ENCODE measurements at regions not wholly inside any gene's neighbourhood (a gene's known extent, or its start where the extent isn't known, plus 50 kb on each side); places are given as distances from the start of the nearest gene placed in this dataset.
"Not testable (repeated sequence)": the region's sequence is repeated elsewhere in the genome, so short reads cannot be mapped to it uniquely, and the experiment has no call there.

GRCh38 chr4:38414410-38414809 lies 249.6 kb upstream of the KLF3 start:
- H3K9me3 ChIP-seq (ENCODE audit: insufficient read depth, low read depth, low read length) = no peaks in the 10 kb centered on the region
- H3K27me3 ChIP-seq (ENCODE audit: insufficient read depth, low read length) = no peaks in the 10 kb centered on the region
- H3K9ac ChIP-seq (ENCODE audit: low read depth, low read length) = no peak overlapping the region
- H3K27ac ChIP-seq (ENCODE audit: low read length) = no peak overlapping the region
- no peak overlapping the region for H3K4me3 ChIP-seq (ENCODE audit: low read length)
- no peaks in the 10 kb centered on the region for H3K36me3 ChIP-seq (ENCODE audit: insufficient read depth, low read depth, low read length)
- no peaks in the 10 kb centered on the region for H3K4me1 ChIP-seq (ENCODE audit: insufficient read depth, low read length)

DNA sequence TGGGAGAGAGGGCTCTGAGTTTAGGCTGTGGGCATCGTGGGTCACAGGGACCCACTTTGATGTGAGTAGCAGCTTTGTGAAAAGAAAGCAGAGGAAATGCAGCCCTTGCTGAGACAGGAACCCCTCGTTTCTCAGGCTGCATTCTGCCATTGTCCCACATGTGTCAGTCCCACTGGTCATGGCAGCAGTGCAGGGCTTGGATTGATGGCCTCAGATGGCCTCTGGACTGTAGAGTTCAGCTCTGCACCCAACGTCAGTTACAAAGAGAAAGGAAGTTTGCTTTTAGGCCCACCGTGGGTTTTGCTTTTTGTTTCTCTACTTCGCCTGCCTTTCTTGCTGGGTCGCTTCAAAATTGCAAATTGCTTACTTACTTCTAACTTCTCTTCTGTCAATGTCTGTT lies 248.3 kb upstream of the KLF3 start:
- Histone ChIP-seq H3K27ac (ENCODE audit: low read length) (no peak overlapping the region), H3K27me3 (ENCODE audit: insufficient read depth, low read length) (no peaks in the 10 kb centered on the region), H3K4me1 (ENCODE audit: insufficient read depth, low read length) (no peaks in the 10 kb centered on the region), H3K9me3 (ENCODE audit: insufficient read depth, low read depth, low read length) (no peaks in the 10 kb centered on the region), H3K36me3 (ENCODE audit: insufficient read depth, low read depth, low read length) (no peaks in the 10 kb centered on the region), H3K4me3 (ENCODE audit: low read length) (no peak overlapping the region), H3K9ac (ENCODE audit: low read depth, low read length) (no peak overlapping the region)

GRCh38 chr4:38416450-38417014 lies 247.5 kb upstream of the KLF3 start:
- H3K9me3 ChIP-seq (ENCODE audit: insufficient read depth, low read depth, low read length) = no peaks in the 10 kb centered on the region
- H3K27me3 ChIP-seq (ENCODE audit: insufficient read depth, low read length) = no peaks in the 10 kb centered on the region
- H3K4me1 ChIP-seq (ENCODE audit: insufficient read depth, low read length) = no peaks in the 10 kb centered on the region
- no peak overlapping the region for H3K4me3 ChIP-seq (ENCODE audit: low read length)
- no peak overlapping the region for H3K9ac ChIP-seq (ENCODE audit: low read depth, low read length)
- no peaks in the 10 kb centered on the region for H3K36me3 ChIP-seq (ENCODE audit: insufficient read depth, low read depth, low read length)
- no peak overlapping the region for H3K27ac ChIP-seq (ENCODE audit: low read length)

DNA sequence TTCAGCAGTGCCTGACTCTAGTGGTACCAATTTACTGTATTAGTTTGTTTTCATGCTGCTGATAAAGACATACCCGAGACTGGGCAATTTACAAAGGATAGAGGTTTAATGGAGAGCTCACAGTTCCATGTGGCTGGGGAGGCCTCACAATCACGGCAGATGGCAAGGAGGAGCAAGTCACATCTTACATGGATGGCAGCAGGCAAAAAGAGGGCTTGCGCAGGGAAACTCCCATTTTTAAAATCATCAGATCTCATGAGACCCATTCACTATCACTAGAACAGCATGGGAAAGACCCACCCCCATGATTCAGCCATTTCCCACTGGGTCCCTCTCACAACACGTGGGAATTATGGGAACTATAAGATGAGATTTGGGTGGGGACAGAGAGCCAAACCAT lies 243.7 kb upstream of the KLF3 start:
- H3K4me3 ChIP-seq (ENCODE audit: low read length); H3K27me3 ChIP-seq (ENCODE audit: insufficient read depth, low read length); H3K36me3 ChIP-seq (ENCODE audit: insufficient read depth, low read depth, low read length); H3K9ac ChIP-seq (ENCODE audit: low read depth, low read length); H3K9me3 ChIP-seq (ENCODE audit: insufficient read depth, low read depth, low read length); H3K27ac ChIP-seq (ENCODE audit: low read length): not testable (repeated sequence)
- H3K4me1 ChIP-seq (ENCODE audit: insufficient read depth, low read length) = peaks cover 22% of the 10 kb centered on the region; the same call in 1 of the 2 replicates

DNA sequence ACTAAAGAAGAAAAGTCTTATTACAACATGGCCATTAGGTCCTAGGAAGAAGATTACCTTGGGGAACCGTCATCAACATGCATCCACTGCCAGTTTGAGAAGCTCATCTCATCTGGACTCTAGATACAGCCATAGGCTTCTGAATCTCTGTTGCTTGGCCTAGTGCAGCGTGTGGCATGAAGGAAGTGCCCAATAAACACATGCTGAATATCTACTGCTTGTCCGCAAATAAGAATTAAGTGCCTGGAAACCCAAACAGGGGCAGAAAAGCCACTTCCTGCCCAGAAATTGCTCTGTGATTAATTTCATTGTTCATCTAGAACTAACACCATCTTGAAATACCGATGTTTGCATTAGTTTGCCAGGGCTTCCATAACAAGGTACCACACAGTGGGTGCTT lies 241.1 kb upstream of the KLF3 start:
- no peaks in the 10 kb centered on the region for H3K27me3 ChIP-seq (ENCODE audit: insufficient read depth, low read length)
- no peak overlapping the region for H3K27ac ChIP-seq (ENCODE audit: low read length)
- no peak overlapping the region for H3K9ac ChIP-seq (ENCODE audit: low read depth, low read length)
- no peaks in the 10 kb centered on the region for H3K9me3 ChIP-seq (ENCODE audit: insufficient read depth, low read depth, low read length)
- H3K4me3 ChIP-seq (ENCODE audit: low read length) = no peak overlapping the region
- H3K4me1 ChIP-seq (ENCODE audit: insufficient read depth, low read length) = peaks cover 23% of the 10 kb centered on the region; the same call in 1 of the 2 replicates
- no peaks in the 10 kb centered on the region for H3K36me3 ChIP-seq (ENCODE audit: insufficient read depth, low read depth, low read length)

GRCh38 chr4:38424151-38424871 lies 239.7 kb upstream of the KLF3 start:
- peak overlapping the region; percentile 8; the same call in 1 of the 2 replicates for H3K9ac ChIP-seq (ENCODE audit: low read depth, low read length)
- no peak overlapping the region for H3K27ac ChIP-seq (ENCODE audit: low read length)
- H3K36me3 ChIP-seq (ENCODE audit: insufficient read depth, low read depth, low read length) = no peaks in the 10 kb centered on the region
- no peaks in the 10 kb centered on the region for H3K27me3 ChIP-seq (ENCODE audit: insufficient read depth, low read length)
- H3K4me1 ChIP-seq (ENCODE audit: insufficient read depth, low read length) = peaks cover 23% of the 10 kb centered on the region; the same call in 1 of the 2 replicates
- H3K4me3 ChIP-seq (ENCODE audit: low read length) = no peak overlapping the region; the same call in 1 of the 2 replicates
- H3K9me3 ChIP-seq (ENCODE audit: insufficient read depth, low read depth, low read length) = no peaks in the 10 kb centered on the region

- no peak overlapping the region for H3K9ac ChIP-seq (ENCODE audit: low read depth, low read length)
- H3K9me3 ChIP-seq (ENCODE audit: insufficient read depth, low read depth, low read length) = no peaks in the 10 kb centered on the region
- H3K36me3 ChIP-seq (ENCODE audit: insufficient read depth, low read depth, low read length) = no peaks in the 10 kb centered on the region
- H3K27ac ChIP-seq (ENCODE audit: low read length) = no peak overlapping the region
- peaks cover 23% of the 10 kb centered on the region; the same call in 1 of the 2 replicates for H3K4me1 ChIP-seq (ENCODE audit: insufficient read depth, low read length)
- no peak overlapping the region for H3K4me3 ChIP-seq (ENCODE audit: low read length)
- no peaks in the 10 kb centered on the region for H3K27me3 ChIP-seq (ENCODE audit: insufficient read depth, low read length)
Measured at GRCh38 chr4:38426532-38426931, 237.5 kb upstream of the KLF3 start.

- Histone ChIP-seq H3K9ac (ENCODE audit: low read depth, low read length) (no peak overlapping the region), H3K27me3 (ENCODE audit: insufficient read depth, low read length) (no peaks in the 10 kb centered on the region), H3K27ac (ENCODE audit: low read length) (no peak overlapping the region), H3K4me3 (ENCODE audit: low read length) (no peak overlapping the region), H3K9me3 (ENCODE audit: insufficient read depth, low read depth, low read length) (no peaks in the 10 kb centered on the region), H3K4me1 (ENCODE audit: insufficient read depth, low read length) (no peaks in the 10 kb centered on the region), H3K36me3 (ENCODE audit: insufficient read depth, low read depth, low read length) (no peaks in the 10 kb centered on the region)
Measured at GRCh38 chr4:38430841-38431240, 233.2 kb upstream of the KLF3 start.

DNA sequence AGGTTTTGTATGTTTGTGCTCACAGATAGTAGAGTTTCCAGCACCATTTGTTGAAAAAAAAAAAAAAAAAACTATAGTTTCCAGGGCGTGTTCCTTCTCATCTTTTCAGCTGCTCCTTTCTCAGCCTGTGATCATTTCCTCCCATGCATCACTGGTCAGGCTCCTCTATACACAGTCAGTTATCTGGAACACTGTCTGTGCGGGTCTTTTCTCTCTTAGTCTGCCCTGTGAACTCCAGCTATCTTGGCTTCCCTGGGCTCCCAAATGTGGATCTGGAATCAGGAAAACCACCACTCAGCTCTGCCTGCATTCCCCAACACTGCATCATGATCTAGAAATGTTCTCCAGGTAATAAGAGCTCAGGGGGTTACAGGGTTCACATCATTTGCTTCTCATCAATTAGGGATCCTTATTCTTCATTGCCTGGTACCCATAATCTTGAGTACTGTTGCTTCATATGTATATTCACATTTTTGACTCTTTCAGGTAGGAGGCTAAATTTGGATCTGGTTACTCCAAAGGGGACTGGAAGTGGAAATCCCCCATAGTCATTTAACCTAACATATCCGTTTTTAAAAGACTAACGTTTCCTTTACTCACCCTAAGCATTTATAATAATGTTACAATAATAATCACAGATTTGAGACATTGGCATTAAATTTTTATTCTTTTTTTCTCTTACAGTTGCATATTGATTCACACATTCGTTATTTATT lies 221.8 kb upstream of the KLF3 start:
- no peak overlapping the region for H3K9ac ChIP-seq (ENCODE audit: low read depth, low read length)
- no peaks in the 10 kb centered on the region for H3K36me3 ChIP-seq (ENCODE audit: insufficient read depth, low read depth, low read length)
- no peaks in the 10 kb centered on the region for H3K4me1 ChIP-seq (ENCODE audit: insufficient read depth, low read length)
- H3K9me3 ChIP-seq (ENCODE audit: insufficient read depth, low read depth, low read length) = peaks cover 5% of the 10 kb centered on the region; the same call in 1 of the 2 replicates
- no peak overlapping the region for H3K4me3 ChIP-seq (ENCODE audit: low read length)
- H3K27ac ChIP-seq (ENCODE audit: low read length) = no peak overlapping the region
- H3K27me3 ChIP-seq (ENCODE audit: insufficient read depth, low read length) = no peaks in the 10 kb centered on the region

GRCh38 chr4:38449506-38450174 lies 214.4 kb upstream of the KLF3 start:
- no peak overlapping the region for H3K27ac ChIP-seq (ENCODE audit: low read length)
- H3K4me3 ChIP-seq (ENCODE audit: low read length) = no peak overlapping the region
- H3K9ac ChIP-seq (ENCODE audit: low read depth, low read length) = no peak overlapping the region
- H3K9me3 ChIP-seq (ENCODE audit: insufficient read depth, low read depth, low read length) = peaks cover 2% of the 10 kb centered on the region
- no peaks in the 10 kb centered on the region for H3K36me3 ChIP-seq (ENCODE audit: insufficient read depth, low read depth, low read length)
- no peaks in the 10 kb centered on the region for H3K4me1 ChIP-seq (ENCODE audit: insufficient read depth, low read length)
- H3K27me3 ChIP-seq (ENCODE audit: insufficient read depth, low read length) = no peaks in the 10 kb centered on the region

- Histone ChIP-seq H3K36me3 (ENCODE audit: insufficient read depth, low read depth, low read length) (no peaks in the 10 kb centered on the region), H3K4me1 (ENCODE audit: insufficient read depth, low read length) (no peaks in the 10 kb centered on the region), H3K27ac (ENCODE audit: low read length) (no peak overlapping the region), H3K9me3 (ENCODE audit: insufficient read depth, low read depth, low read length) (peaks cover 2% of the 10 kb centered on the region), H3K27me3 (ENCODE audit: insufficient read depth, low read length) (no peaks in the 10 kb centered on the region), H3K4me3 (ENCODE audit: low read length) (no peak overlapping the region), H3K9ac (ENCODE audit: low read depth, low read length) (no peak overlapping the region)
Measured at GRCh38 chr4:38452009-38452408, 212.0 kb upstream of the KLF3 start.

Data from iPS-20b (cell line).